ENCODE measurements at regions not wholly inside any gene's neighbourhood (a gene's known extent, or its start where the extent isn't known, plus 50 kb on each side); places are given as distances from the start of the nearest gene placed in this dataset.

DNA sequence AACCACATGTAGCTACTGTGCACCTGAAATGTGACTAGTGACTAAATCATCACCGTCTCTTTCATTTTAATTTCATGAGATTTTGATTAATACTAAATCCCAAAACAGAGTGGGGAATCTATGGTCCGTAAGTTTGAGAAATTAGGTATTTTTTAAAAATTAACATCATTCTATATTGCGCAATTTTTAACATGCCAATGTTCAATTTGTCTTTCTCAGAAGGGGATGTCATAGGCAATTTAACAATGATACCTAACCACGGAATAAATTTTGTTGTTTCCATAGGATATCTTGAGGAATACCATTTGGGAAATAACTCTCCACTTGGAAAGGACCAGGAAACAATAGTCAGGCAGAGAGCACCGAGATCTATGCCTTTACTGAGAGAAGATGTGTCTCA, 267.7 kb downstream of the FAM76B start:
- TF ChIP-seq, protein P1, sequence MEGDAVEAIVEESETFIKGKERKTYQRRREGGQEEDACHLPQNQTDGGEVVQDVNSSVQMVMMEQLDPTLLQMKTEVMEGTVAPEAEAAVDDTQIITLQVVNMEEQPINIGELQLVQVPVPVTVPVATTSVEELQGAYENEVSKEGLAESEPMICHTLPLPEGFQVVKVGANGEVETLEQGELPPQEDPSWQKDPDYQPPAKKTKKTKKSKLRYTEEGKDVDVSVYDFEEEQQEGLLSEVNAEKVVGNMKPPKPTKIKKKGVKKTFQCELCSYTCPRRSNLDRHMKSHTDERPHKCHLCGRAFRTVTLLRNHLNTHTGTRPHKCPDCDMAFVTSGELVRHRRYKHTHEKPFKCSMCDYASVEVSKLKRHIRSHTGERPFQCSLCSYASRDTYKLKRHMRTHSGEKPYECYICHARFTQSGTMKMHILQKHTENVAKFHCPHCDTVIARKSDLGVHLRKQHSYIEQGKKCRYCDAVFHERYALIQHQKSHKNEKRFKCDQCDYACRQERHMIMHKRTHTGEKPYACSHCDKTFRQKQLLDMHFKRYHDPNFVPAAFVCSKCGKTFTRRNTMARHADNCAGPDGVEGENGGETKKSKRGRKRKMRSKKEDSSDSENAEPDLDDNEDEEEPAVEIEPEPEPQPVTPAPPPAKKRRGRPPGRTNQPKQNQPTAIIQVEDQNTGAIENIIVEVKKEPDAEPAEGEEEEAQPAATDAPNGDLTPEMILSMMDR (IDR thresholded peaks at IDR 0.05) = no peak
- TF ChIP-seq POLR2AphosphoS5 (IDR thresholded peaks at IDR 0.05; ENCODE audit: insufficient read depth in 1 of 2, low read depth in 1 of 2) (no peak), POLR2A (IDR thresholded peaks at IDR 0.05) (no peak)
